GM19455 (cell line): ENCODE measurements at regions not wholly inside any gene's neighbourhood (a gene's known extent, or its start where the extent isn't known, plus 50 kb on each side); places are given as distances from the start of the nearest gene placed in this dataset.

Experiments
- ATAC-seq: cut with Tn5 transposase; IDR thresholded peaks from one replicate; pipeline ENCODE4 v1.9.1; 2021; ENCODE audit not compliant: unreplicated experiment

- ATAC-seq, result no peak
Observed at GRCh38 chr4:43765514-43765913, 683.1 kb downstream of the KCTD8 start.

GRCh38 chr4:43766648-43767047 lies 682.0 kb downstream of the KCTD8 start:
- peak; percentile 57 for ATAC-seq

GRCh38 chr4:43776371-43776770 lies 672.2 kb downstream of the KCTD8 start:
- no peak for ATAC-seq

- no peak for ATAC-seq
Observed at GRCh38 chr4:43778187-43778915, 670.3 kb downstream of the KCTD8 start.

GRCh38 chr4:43781125-43781524 lies 667.5 kb downstream of the KCTD8 start:
- no peak for ATAC-seq

- no peak for ATAC-seq
Observed at GRCh38 chr4:43782391-43782790, 666.2 kb downstream of the KCTD8 start.

- no peak for ATAC-seq
Observed at GRCh38 chr4:43816116-43816515, 632.5 kb downstream of the KCTD8 start.

- no peak for ATAC-seq
Observed at GRCh38 chr4:43822621-43823020, 626.0 kb downstream of the KCTD8 start.

GRCh38 chr4:43835869-43836268 lies 612.7 kb downstream of the KCTD8 start:
- ATAC-seq, result no peak

GRCh38 chr4:43837171-43837570 lies 611.4 kb downstream of the KCTD8 start:
- no peak for ATAC-seq

GRCh38 chr4:43837604-43838003 lies 611.0 kb downstream of the KCTD8 start:
- no peak for ATAC-seq

GRCh38 chr4:43842594-43842993 lies 606.0 kb downstream of the KCTD8 start:
- no peak for ATAC-seq

GRCh38 chr4:43843501-43843900 lies 605.1 kb downstream of the KCTD8 start:
- no peak for ATAC-seq

- ATAC-seq, result no peak
Observed at GRCh38 chr4:43846111-43846587, 602.5 kb downstream of the KCTD8 start.

GRCh38 chr4:43853565-43854264 lies 594.9 kb downstream of the KCTD8 start:
- no peak for ATAC-seq

- ATAC-seq, result no peak
Observed at GRCh38 chr4:43855283-43855682, 593.3 kb downstream of the KCTD8 start.

GRCh38 chr4:43864616-43865146 lies 583.9 kb downstream of the KCTD8 start:
- ATAC-seq, result no peak

- no peak for ATAC-seq
Observed at GRCh38 chr4:43867908-43868307, 580.7 kb downstream of the KCTD8 start.

- no peak for ATAC-seq
Observed at GRCh38 chr4:43875655-43876054, 573.0 kb downstream of the KCTD8 start.

GRCh38 chr4:43882470-43882869 lies 566.1 kb downstream of the KCTD8 start:
- no peak for ATAC-seq

- no peak for ATAC-seq
Observed at GRCh38 chr4:43886196-43886595, 562.4 kb downstream of the KCTD8 start.

GRCh38 chr4:43898836-43899235 lies 549.8 kb downstream of the KCTD8 start:
- ATAC-seq, result no peak
